B cell (primary cell): ENCODE measurements at regions not wholly inside any gene's neighbourhood (a gene's known extent, or its start where the extent isn't known, plus 50 kb on each side); places are given as distances from the start of the nearest gene placed in this dataset.

Experiments
- ATAC-seq: fragments of 200-7000 bp; cut with Tn5 transposase; one replicate; pipeline ENCODE4 v1.10.0; 2021; ENCODE audit warnings: low read depth, mild to moderate bottlenecking, moderate number of reproducible peaks, moderate library complexity
- CTCF ChIA-PET: fragments of 350-600 bp; sonication (Branson Sonifier 250); formaldehyde crosslinking; loops from one replicate; lab custom pipeline; 2021; ENCODE audit warnings: antibody characterized with exemption, inconsistent platforms; lab: Charles Lee
- POLR2A ChIA-PET: fragments of 350-600 bp; sonication (Branson Sonifier 250); formaldehyde crosslinking; loops from one replicate; lab custom pipeline; 2021; ENCODE audit warnings: antibody characterized with exemption; lab: Charles Lee
- DNase-seq: peaks from one replicate; pipeline ENCODE4 v3.0.0; 2013
- H2AFZ ChIP-seq: 2 replicates; pipeline ENCODE4 v1.6.1; 2012; ENCODE audit warnings: mild to moderate bottlenecking, low read depth, low read length; ENCODE audit not compliant: insufficient read depth, poor library complexity, severe bottlenecking
- H3K27ac ChIP-seq, 2 donors: 1 replicate in 1 of 2; 2 replicates in 1 of 2; pipeline ENCODE4 v1.5.1; 2012 to 2013; ENCODE audit warnings: low read length in 2 of 2, mild to moderate bottlenecking in 2 of 2, moderate library complexity in 1 of 2
- H3K27me3 ChIP-seq, 4 experiments: fragments of 200-600 bp in 1 of 4; sonication (generic) in 1 of 4; replicated peaks in 1 of 4; 1 replicate in 2 of 4; 2 replicates in 2 of 4; pipeline versions ENCODE4 v1.6.1 to v1.7.0; 2013 to 2016; ENCODE audit warnings: low read length in 3 of 4, mild to moderate bottlenecking in 2 of 4, mixed read lengths in 1 of 4, moderate library complexity in 1 of 4; ENCODE audit not compliant: insufficient read depth in 4 of 4, control insufficient read depth in 3 of 4; ENCODE audit errors: control extremely low read depth in 1 of 4
- H3K36me3 ChIP-seq, 2 experiments: replicated peaks in 1 of 2; 1 replicate in 1 of 2; 2 replicates in 1 of 2; pipeline versions ENCODE4 v1.6.1 to v1.7.1; 2013; ENCODE audit warnings: low read length in 1 of 2; ENCODE audit not compliant: insufficient read depth in 2 of 2, control insufficient read depth in 1 of 2; ENCODE audit errors: control extremely low read depth in 1 of 2, extremely low read depth in 1 of 2
- H3K4me1 ChIP-seq, 2 donors: fragments of 200-600 bp in 1 of 2; sonication (generic) in 1 of 2; 1 replicate in 1 of 2; 2 replicates in 1 of 2; pipeline versions ENCODE4 v1.5.1 to v1.6.1; 2013 to 2017; ENCODE audit warnings: low read length in 2 of 2; ENCODE audit not compliant: control insufficient read depth in 2 of 2, insufficient read depth in 2 of 2
- H3K4me2 ChIP-seq: replicated peaks from 2 replicates; pipeline ENCODE3; 2012; ENCODE audit warnings: mild to moderate bottlenecking, low read depth, low read length; ENCODE audit not compliant: poor library complexity, severe bottlenecking
- H3K4me3 ChIP-seq, 5 experiments: fragments of 200-600 bp in 1 of 5; sonication (generic) in 1 of 5; 1 replicate in 3 of 5; 2 replicates in 2 of 5; pipeline versions ENCODE4 v1.5.1 to v1.7.0; 2011 to 2016; ENCODE audit warnings: low read length in 4 of 5, mild to moderate bottlenecking in 4 of 5, low read depth in 2 of 5, control low read depth in 1 of 5, moderate library complexity in 1 of 5; ENCODE audit not compliant: insufficient read depth in 1 of 5; ENCODE audit errors: control extremely low read depth in 1 of 5, extremely low read depth in 1 of 5
- H3K79me2 ChIP-seq: fragments of 200-600 bp; sonication (generic); one replicate; pipeline ENCODE4 v1.6.0; 2016; ENCODE audit warnings: low read length; ENCODE audit not compliant: control insufficient read depth, insufficient read depth
- H3K9ac ChIP-seq: fragments of 200-600 bp; sonication (generic); 2 replicates; pipeline ENCODE4 v1.6.1; 2017; ENCODE audit warnings: mild to moderate bottlenecking, low read length, moderate library complexity
- H3K9me3 ChIP-seq, 3 donors: one replicate each; pipeline versions ENCODE4 v1.6.1 to v1.7.1; 2013; ENCODE audit warnings: low read length in 2 of 3; ENCODE audit not compliant: control insufficient read depth in 2 of 3, insufficient read depth in 1 of 3; ENCODE audit errors: control extremely low read depth in 1 of 3
- H4K20me1 ChIP-seq: 2 replicates; pipeline ENCODE4 v1.6.0; 2012; ENCODE audit warnings: mild to moderate bottlenecking, low read length; ENCODE audit not compliant: insufficient read depth, control insufficient read depth, poor library complexity, severe bottlenecking
- H3K27ac Mint-ChIP-seq: one replicate; pipeline ENCODE4 v1.8.0; 2021; ENCODE audit warnings: mixed read lengths
- H3K27me3 Mint-ChIP-seq: one replicate; pipeline ENCODE4 v1.8.0; 2021; ENCODE audit warnings: mixed read lengths
- H3K4me1 Mint-ChIP-seq: one replicate; pipeline ENCODE4 v1.8.0; 2021; ENCODE audit warnings: mixed read lengths
- H3K4me3 Mint-ChIP-seq: one replicate; pipeline ENCODE4 v1.8.0; 2021; ENCODE audit warnings: mixed read lengths
- H3K9me3 Mint-ChIP-seq: one replicate; pipeline ENCODE4 v1.8.0; 2022; ENCODE audit warnings: mixed read lengths; ENCODE audit not compliant: insufficient read depth
- CTCF ChIP-seq: fragments of 200-600 bp; IDR thresholded peaks from one replicate; pipeline ENCODE4 v1.8.0; 2022; ENCODE audit warnings: antibody characterized with exemption, mild to moderate bottlenecking
- EZH2 ChIP-seq: IDR thresholded peaks from 2 replicates; pipeline ENCODE4 v1.6.1; 2012; ENCODE audit warnings: borderline replicate concordance, low read depth, mild to moderate bottlenecking, moderate library complexity, low read length; ENCODE audit not compliant: insufficient read depth, poor library complexity, severe bottlenecking
- WGBS: methylation state at CpG from one replicate; pipeline ENCODE4 v1.1.5; 2013; ENCODE audit warnings: missing lambda C conversion rate; ENCODE audit not compliant: insufficient coverage; 5-methylcytosine and 5-hydroxymethylcytosine counted together
- intact Hi-C: fragments of 100-400 bp; cut with micrococcal nuclease; formaldehyde crosslinking; loops from one replicate; pipeline ENCODE4 v1.10.0; 2022

- Histone ChIP-seq H3K4me2 (no peak overlapping the region), H3K27me3 (no peaks in the 10 kb centered on the region), H3K4me1 (no peaks in the 10 kb centered on the region), H3K36me3 (no peaks in the 10 kb centered on the region), H2AFZ (no peak overlapping the region), H3K4me3 (no peak overlapping the region), H3K79me2 (no peaks in the 10 kb centered on the region), H3K27ac (no peak overlapping the region), H3K9ac (no peak overlapping the region), H4K20me1 (no peaks in the 10 kb centered on the region), H3K9me3 (peaks cover 0 to 8% (median 3%) of the 10 kb centered on the region in 3 donors)
- Mint-ChIP-seq H3K27me3 (peaks cover 36% of the 10 kb centered on the region), H3K4me1 (no peaks in the 10 kb centered on the region), H3K27ac (no peak overlapping the region), H3K4me3 (no peak overlapping the region), H3K9me3 (peaks cover 5% of the 10 kb centered on the region)
- WGBS: 98% methylated on average over 4 of the region's 9 CpGs
- intact Hi-C loops: no loop called here
- ChIA-PET CTCF (no interaction called here), POLR2A (no interaction called here)
- ATAC-seq (no peak), DNase-seq (no peak)
- no peak for TF ChIP-seq CTCF
- TF ChIP-seq EZH2: no peak
These were observed 378.4 kb upstream of the RUNX1 start for GRCh38 chr21:35427320-35428000.

- no peak overlapping the region for H3K4me3 Mint-ChIP-seq
- ChIA-PET CTCF (interaction anchor here (1.0 kb wide), 1 partner anchor 537 kb away, joined by 3 read pairs; no protein-coding TSS in a partner anchor), POLR2A (no interaction called here)
- DNase-seq: no peak
- H3K36me3 ChIP-seq: no peaks in the 10 kb centered on the region
- intact Hi-C loops: no loop called here
- no peaks in the 10 kb centered on the region for H3K4me1 Mint-ChIP-seq
- no peak for TF ChIP-seq EZH2
- no peak for TF ChIP-seq CTCF
- H3K27ac Mint-ChIP-seq: no peak overlapping the region
- H3K27me3 Mint-ChIP-seq: peaks cover 37% of the 10 kb centered on the region
- H3K4me2 ChIP-seq: no peak overlapping the region
- ATAC-seq: no peak
- no peaks in the 10 kb centered on the region for H3K4me1 ChIP-seq
- H3K27ac ChIP-seq: no peak overlapping the region
- H3K9me3 Mint-ChIP-seq: peaks cover 4% of the 10 kb centered on the region
- H3K9me3 ChIP-seq: peaks cover 0 to 7% (median 6%) of the 10 kb centered on the region in 3 donors
- no peaks in the 10 kb centered on the region for H4K20me1 ChIP-seq
- H3K27me3 ChIP-seq: no peaks in the 10 kb centered on the region
- H3K4me3 ChIP-seq: no peak overlapping the region
- WGBS: no CpG with 5 or more reads among the region's 2 CpGs
- no peak overlapping the region for H3K9ac ChIP-seq
- no peak overlapping the region for H2AFZ ChIP-seq
- no peaks in the 10 kb centered on the region for H3K79me2 ChIP-seq
These were observed 377.8 kb upstream of the RUNX1 start for GRCh38 chr21:35426897-35427296.
